ENCODE measurements at regions not wholly inside any gene's neighbourhood (a gene's known extent, or its start where the extent isn't known, plus 50 kb on each side); places are given as distances from the start of the nearest gene placed in this dataset.

DNA sequence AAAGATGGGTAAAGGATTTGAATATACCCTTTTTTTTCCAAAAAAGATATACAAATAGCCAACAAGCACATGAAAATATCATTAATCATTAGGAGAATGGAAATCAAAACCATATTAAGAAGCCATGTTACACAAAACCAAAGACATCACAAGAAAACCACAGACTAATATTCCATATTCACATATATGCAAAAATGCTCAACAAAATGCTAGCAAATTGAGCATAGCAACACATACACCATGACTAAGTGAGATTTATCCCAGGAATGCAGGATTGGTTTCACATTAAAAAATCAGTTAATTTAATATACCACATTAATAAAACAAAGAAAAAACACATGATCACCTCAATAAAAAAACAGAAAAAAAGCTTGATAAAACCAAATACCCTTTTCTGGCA, 84.7 kb upstream of the LMNTD1 start:
- no peak for DNase-seq (ENCODE audit: low read depth, low spot score)
- in situ Hi-C loops (cut with HindIII; ENCODE audit: low sequenced_read_pairs), result no loop called here

DNA sequence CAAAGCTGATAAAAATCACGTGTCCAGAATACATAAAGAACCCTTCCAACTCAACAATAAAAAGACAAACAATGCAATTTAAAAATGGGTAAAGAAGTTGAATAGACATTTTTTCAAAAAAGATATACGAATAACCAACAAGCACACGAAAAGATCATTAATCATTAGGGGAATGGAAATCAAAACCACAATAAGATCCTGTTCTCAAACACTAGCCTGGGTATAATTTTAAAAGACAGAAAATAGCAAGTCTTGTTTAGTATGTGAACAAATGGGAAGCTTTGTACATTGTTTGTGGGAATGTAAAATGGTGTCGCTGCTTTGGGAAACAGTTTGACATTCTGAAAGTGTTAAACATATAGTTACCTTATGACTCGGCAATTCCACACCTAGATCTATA, 86.3 kb upstream of the LMNTD1 start:
- TF ChIP-seq, protein P1, sequence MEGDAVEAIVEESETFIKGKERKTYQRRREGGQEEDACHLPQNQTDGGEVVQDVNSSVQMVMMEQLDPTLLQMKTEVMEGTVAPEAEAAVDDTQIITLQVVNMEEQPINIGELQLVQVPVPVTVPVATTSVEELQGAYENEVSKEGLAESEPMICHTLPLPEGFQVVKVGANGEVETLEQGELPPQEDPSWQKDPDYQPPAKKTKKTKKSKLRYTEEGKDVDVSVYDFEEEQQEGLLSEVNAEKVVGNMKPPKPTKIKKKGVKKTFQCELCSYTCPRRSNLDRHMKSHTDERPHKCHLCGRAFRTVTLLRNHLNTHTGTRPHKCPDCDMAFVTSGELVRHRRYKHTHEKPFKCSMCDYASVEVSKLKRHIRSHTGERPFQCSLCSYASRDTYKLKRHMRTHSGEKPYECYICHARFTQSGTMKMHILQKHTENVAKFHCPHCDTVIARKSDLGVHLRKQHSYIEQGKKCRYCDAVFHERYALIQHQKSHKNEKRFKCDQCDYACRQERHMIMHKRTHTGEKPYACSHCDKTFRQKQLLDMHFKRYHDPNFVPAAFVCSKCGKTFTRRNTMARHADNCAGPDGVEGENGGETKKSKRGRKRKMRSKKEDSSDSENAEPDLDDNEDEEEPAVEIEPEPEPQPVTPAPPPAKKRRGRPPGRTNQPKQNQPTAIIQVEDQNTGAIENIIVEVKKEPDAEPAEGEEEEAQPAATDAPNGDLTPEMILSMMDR (IDR thresholded peaks at IDR 0.05; ENCODE audit: low read depth, low read length), result no peak
- no peak overlapping the region for H3K4me3 ChIP-seq (ENCODE audit: low read depth, low read length)
- DNase-seq (ENCODE audit: low read depth, low spot score), result no peak
- in situ Hi-C loops (cut with HindIII; ENCODE audit: low sequenced_read_pairs), result no loop called here

More for the DNA sequence above, 84.7 kb upstream of the LMNTD1 start:
- TF ChIP-seq, protein P1 (IDR thresholded peaks at IDR 0.05; ENCODE audit: low read depth, low read length), result no peak
- H3K4me3 ChIP-seq (ENCODE audit: low read depth, low read length), result no peak overlapping the region

DNA sequence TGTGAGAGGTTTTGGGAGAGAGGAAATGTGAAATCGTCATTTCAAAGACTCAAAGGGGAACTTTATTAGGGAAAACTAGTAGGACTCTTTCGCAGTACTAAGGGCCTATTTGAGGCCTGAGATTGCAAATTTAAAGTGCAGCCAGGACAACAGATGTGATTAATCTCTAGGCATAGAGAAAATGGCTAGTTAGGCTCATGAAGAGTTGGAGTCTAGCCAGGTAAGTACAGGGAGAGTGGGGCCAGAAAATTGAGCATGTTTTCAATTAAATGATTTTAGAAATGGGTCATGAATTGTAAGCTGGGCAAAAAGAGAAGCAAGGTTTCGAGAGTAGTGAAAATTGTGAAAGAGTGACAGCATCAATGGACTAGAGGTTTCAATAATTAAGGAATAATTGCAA, 91.9 kb upstream of the LMNTD1 start:
- no peak for DNase-seq (ENCODE audit: low read depth, low spot score)
- in situ Hi-C loops (cut with HindIII; ENCODE audit: low sequenced_read_pairs), result no loop called here
- TF ChIP-seq, protein P1 (IDR thresholded peaks at IDR 0.05; ENCODE audit: low read depth, low read length), result no peak
- H3K4me3 ChIP-seq (ENCODE audit: low read depth, low read length), result no peak overlapping the region

DNA sequence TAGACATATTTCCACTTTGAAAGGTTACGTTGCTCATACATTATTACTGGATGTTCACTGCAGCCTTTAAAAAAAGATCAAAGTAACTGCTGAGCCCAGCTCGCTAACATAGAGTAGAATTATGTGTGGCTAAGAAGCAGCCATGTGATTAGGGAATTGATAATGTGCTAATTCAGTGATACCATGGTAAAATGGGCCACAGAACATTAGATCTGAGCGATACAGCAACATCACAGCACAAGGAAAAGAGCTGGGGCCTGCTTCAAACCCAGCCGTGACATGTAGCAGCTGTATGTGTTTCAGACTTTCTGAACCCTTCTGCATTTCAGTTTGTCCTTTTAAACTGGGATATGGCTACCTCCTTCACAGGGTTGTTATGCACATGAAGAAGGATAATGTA, 92.3 kb upstream of the LMNTD1 start:
- in situ Hi-C loops (cut with HindIII; ENCODE audit: low sequenced_read_pairs), result no loop called here
- TF ChIP-seq, protein P1 (IDR thresholded peaks at IDR 0.05; ENCODE audit: low read depth, low read length), result no peak
- no peak for DNase-seq (ENCODE audit: low read depth, low spot score)
- H3K4me3 ChIP-seq (ENCODE audit: low read depth, low read length), result no peak overlapping the region

DNA sequence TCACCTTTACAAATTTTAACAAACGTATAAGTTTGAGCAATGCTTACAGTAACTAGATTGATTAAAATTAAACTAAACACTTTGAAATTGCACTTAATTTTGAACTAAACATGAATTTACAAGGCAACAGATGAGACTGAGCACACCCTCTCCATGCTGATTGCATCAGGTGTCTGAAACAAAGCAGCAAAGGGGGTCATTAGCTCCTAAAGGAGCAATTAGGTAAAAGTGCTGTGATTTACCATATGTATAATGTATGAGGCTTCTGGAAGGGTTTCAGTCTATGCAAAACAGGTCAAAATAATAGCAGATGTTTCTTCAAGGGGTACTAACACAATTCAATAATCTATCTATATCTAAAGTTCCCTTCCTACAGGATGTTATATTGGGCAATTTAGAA, 98.8 kb upstream of the LMNTD1 start:
- in situ Hi-C loops (cut with HindIII; ENCODE audit: low sequenced_read_pairs), result no loop called here
- no peak overlapping the region for H3K4me3 ChIP-seq (ENCODE audit: low read depth, low read length)
- TF ChIP-seq, protein P1 (IDR thresholded peaks at IDR 0.05; ENCODE audit: low read depth, low read length), result no peak
- DNase-seq (ENCODE audit: low read depth, low spot score), result no peak

DNA sequence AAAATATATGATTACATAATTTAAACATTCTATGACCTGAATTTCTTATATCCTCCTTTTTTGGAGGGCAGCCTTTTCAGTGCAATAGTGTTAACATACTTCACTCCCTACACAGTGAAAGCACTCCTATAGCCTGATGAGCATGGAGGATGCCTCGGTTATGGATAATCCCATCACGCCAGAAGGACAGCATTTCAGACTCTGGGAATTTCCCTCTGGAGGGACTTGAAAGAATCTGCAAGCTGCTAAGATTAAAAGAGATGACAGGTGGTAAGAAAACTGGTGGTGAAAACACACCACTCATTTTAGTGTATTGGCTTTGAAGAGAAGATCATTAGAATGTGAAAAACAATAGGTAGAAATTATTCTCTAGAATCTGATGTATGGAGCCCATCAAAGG, 99.3 kb upstream of the LMNTD1 start:
- no peak for DNase-seq (ENCODE audit: low read depth, low spot score)
- in situ Hi-C loops (cut with HindIII; ENCODE audit: low sequenced_read_pairs), result no loop called here
- H3K4me3 ChIP-seq (ENCODE audit: low read depth, low read length), result no peak overlapping the region
- TF ChIP-seq, protein P1 (IDR thresholded peaks at IDR 0.05; ENCODE audit: low read depth, low read length), result no peak
